ENCODE measurements at regions not wholly inside any gene's neighbourhood (a gene's known extent, or its start where the extent isn't known, plus 50 kb on each side); places are given as distances from the start of the nearest gene placed in this dataset.

GRCh38 chr2:221268631-221269030 is 303.5 kb downstream of the EPHA4 start:
- no peak overlapping the region for H3K4me3 ChIP-seq (ENCODE audit: low read depth, low read length)
- TF ChIP-seq CTCF (IDR thresholded peaks at IDR 0.05; ENCODE audit: borderline replicate concordance, insufficient read depth, low read depth, low read length), result no peak

DNA sequence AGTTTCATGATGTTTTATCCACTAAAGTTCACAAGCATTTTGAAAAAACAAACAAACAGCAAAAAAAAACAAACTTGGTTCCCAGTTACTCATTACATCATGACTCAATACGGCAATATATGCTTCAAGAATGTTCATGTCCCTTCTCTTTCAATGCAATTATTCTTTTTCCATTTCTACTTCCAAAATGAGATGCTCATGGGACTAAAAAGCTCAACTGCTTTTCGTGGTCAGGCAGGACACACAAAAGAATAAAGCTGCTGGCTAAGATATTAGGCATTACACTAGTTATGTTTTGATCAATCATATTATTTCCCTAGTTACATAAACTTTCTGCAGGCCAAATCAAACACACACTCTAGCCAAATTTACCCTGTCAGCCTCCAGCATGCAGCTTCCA is 301.3 kb downstream of the EPHA4 start:
- TF ChIP-seq CTCF (IDR thresholded peaks at IDR 0.05; ENCODE audit: borderline replicate concordance, insufficient read depth, low read depth, low read length), result no peak
- H3K4me3 ChIP-seq (ENCODE audit: low read depth, low read length), result no peak overlapping the region

DNA sequence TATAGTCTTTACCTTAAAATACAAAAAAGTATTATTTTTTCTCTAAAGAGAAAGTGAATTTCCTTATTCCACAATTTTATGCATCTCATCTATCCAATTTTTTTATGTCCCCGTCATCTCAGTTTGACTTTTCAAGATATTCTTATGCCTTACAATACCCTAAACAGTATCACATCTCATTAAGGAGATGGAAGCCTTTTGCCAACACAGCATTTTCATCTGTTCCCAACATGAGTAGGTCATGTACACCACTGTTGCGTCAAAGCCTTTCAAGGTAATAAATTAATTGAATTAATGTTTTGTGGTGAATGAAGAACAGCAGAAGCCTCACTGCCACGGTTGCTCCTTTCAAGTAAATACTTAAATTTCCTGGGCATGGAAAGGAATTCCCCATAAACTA is 299.4 kb downstream of the EPHA4 start:
- no peak for TF ChIP-seq CTCF (IDR thresholded peaks at IDR 0.05; ENCODE audit: borderline replicate concordance, insufficient read depth, low read depth, low read length)
- H3K4me3 ChIP-seq (ENCODE audit: low read depth, low read length), result no peak overlapping the region

DNA sequence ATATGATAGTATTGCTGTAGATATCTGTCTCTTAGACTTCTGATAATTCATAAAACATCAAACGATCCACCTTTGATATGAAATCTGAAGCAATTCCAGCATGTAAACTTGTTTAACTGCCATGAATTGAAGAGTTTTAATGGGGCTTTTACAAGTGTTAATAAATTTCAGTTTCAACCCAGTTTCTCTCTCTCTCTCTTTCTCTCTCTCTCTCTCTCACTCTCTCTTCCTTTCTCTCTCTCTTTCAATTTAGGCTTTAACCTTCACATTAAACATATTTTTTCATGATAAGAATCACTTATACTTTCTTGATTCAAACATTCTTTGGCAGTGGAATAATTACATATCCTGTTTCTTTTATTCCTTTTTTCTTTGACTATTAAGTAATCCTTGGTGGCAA is 296.1 kb downstream of the EPHA4 start:
- H3K4me3 ChIP-seq (ENCODE audit: low read depth, low read length), result no peak overlapping the region
- TF ChIP-seq CTCF (IDR thresholded peaks at IDR 0.05; ENCODE audit: borderline replicate concordance, insufficient read depth, low read depth, low read length), result no peak

DNA sequence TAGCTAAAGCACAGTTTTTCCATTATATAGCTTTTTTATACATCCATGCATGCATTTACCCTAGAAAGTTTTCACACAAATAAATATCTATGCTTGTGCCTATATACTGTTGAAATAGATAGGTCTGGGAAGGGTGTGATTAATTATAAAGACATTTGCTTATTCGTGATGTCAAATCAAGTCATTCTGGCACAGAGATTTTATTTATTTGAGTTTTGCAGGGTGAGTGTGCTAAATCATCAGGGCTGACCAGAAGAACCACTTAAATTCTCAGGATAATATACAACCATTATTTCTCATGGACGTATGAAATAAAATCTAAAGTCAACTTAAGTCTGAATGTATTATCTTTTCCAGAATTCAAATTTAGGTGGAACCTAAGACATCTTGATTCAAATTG is 295.5 kb downstream of the EPHA4 start:
- H3K4me3 ChIP-seq (ENCODE audit: low read depth, low read length), result no peak overlapping the region
- no peak for TF ChIP-seq CTCF (IDR thresholded peaks at IDR 0.05; ENCODE audit: borderline replicate concordance, insufficient read depth, low read depth, low read length)

DNA sequence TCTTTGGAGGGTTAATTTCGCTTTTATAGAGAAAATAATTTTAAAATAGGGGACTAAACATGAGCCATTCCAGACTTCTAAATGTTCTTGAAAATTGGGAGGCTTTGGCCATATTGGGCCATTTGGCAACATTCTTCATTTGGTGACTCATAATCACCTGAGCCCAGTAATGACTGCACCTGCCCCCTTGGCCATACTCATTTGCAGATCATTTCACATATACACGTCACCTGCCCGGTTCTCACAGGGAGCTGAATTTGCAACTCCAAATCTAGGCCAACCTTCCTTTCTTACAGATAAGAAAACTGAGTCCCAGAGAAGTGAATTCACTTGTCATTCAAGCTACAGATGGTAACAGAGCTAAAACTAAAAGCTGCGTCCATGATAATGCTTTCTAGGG is 289.7 kb downstream of the EPHA4 start:
- TF ChIP-seq CTCF (IDR thresholded peaks at IDR 0.05; ENCODE audit: borderline replicate concordance, insufficient read depth, low read depth, low read length), result no peak
- no peak overlapping the region for H3K4me3 ChIP-seq (ENCODE audit: low read depth, low read length)

DNA sequence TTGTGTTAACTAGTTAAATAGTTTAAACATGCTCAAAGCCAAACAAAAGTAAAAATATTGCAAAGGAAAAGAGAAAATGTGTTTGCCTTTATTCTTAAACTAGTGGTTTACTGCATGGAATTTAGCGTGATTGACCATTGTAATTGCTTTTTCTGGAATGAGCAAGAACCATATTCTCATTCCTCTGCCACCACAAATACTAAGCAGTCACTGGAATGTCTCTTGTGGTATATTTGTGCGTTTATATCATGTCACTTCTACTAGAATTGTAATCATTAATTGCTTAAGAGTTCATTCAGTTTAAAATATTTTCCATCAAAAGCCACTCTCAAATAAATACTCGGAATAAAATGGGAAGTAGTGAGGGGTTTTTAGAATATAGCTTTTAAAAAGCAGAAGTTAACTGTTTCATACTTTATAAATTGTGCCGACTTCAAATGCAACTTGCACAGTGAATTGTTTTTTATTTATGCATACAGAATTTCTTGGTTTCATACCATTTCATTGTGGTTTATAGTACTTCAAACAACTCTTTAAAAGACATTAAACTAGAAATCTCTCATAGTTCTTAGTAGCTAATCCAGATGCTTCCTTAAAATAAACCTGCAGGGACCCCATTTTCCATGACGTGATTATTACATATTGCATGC is 288.1 kb downstream of the EPHA4 start:
- TF ChIP-seq CTCF (IDR thresholded peaks at IDR 0.05; ENCODE audit: borderline replicate concordance, insufficient read depth, low read depth, low read length), result no peak
- no peak overlapping the region for H3K4me3 ChIP-seq (ENCODE audit: low read depth, low read length)

Measured in GM12875 (cell line).